ENCODE measurements at regions not wholly inside any gene's neighbourhood (a gene's known extent, or its start where the extent isn't known, plus 50 kb on each side); places are given as distances from the start of the nearest gene placed in this dataset.

DNA sequence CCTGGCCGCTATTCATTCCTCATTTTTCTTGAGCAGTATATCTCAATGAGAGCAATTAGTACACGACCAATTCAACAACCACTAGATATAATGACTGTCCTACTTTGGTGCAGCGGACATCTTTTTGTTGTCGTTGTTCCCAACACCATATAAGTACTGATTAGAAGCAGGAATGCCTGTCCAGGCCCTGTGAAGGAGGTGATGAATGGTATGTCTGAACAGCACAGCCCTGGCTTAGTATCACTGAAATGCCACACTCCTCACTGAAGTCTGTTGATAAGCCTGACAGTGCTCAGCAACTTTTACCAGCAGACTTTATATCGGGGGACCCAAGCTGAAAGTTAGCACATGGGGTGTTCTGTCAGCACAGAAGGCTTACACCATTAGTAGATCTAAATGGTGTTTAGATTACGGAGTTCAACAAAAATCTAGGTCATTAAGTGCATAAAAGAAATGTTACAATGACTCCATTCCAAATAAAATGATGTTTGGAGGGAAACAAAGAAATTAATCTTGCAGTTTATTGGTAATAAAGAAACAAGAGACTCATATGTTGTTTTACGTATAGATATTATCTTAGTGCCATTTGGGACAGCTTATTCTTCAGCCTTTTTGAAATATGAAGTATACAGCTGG lies 228.3 kb upstream of the TTC29 start:
- Histone ChIP-seq H3K27me3 (no peaks in the 10 kb centered on the region), H3K27ac (no peak overlapping the region), H3K36me3 (no peaks in the 10 kb centered on the region), H3K9ac (ENCODE audit: low read depth in 2 of 2, low read length in 2 of 2) (no peak overlapping the region), H3K9me3 (no peaks in the 10 kb centered on the region), H3K4me1 (no peaks in the 10 kb centered on the region), H3K4me3 (no peak overlapping the region)
- intact Hi-C loops (cut with DNase I), result no loop called here
- TF ChIP-seq, protein P1, sequence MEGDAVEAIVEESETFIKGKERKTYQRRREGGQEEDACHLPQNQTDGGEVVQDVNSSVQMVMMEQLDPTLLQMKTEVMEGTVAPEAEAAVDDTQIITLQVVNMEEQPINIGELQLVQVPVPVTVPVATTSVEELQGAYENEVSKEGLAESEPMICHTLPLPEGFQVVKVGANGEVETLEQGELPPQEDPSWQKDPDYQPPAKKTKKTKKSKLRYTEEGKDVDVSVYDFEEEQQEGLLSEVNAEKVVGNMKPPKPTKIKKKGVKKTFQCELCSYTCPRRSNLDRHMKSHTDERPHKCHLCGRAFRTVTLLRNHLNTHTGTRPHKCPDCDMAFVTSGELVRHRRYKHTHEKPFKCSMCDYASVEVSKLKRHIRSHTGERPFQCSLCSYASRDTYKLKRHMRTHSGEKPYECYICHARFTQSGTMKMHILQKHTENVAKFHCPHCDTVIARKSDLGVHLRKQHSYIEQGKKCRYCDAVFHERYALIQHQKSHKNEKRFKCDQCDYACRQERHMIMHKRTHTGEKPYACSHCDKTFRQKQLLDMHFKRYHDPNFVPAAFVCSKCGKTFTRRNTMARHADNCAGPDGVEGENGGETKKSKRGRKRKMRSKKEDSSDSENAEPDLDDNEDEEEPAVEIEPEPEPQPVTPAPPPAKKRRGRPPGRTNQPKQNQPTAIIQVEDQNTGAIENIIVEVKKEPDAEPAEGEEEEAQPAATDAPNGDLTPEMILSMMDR (IDR thresholded peaks at IDR 0.05), result no peak
- no peak for DNase-seq

DNA sequence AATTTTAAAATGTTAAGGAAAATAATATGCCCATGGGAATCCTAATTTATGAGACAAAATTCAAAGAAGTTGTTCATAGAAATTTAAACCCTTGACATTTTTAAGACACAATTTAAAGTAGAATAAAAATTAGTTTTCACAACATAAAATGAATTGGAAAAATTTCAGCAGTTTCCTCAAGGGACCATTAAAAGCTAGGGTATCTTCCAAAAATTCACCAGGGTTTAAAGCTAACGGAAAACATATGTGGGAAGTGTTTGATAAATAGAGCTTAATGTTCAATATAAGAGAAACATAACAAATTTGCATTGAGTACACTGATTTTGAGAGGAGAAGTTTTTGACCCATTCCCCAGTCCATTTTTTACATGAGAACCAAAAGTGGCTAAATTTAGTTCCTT lies 228.9 kb upstream of the TTC29 start:
- no peak overlapping the region for H3K4me3 ChIP-seq
- H3K27me3 ChIP-seq, result no peaks in the 10 kb centered on the region
- DNase-seq, result no peak
- H3K36me3 ChIP-seq, result no peaks in the 10 kb centered on the region
- no peaks in the 10 kb centered on the region for H3K4me1 ChIP-seq
- no peak overlapping the region for H3K27ac ChIP-seq
- no peak overlapping the region for H3K9ac ChIP-seq (ENCODE audit: low read depth in 2 of 2, low read length in 2 of 2)
- intact Hi-C loops (cut with DNase I), result no loop called here
- TF ChIP-seq, protein P1 (IDR thresholded peaks at IDR 0.05), result no peak
- no peaks in the 10 kb centered on the region for H3K9me3 ChIP-seq

DNA sequence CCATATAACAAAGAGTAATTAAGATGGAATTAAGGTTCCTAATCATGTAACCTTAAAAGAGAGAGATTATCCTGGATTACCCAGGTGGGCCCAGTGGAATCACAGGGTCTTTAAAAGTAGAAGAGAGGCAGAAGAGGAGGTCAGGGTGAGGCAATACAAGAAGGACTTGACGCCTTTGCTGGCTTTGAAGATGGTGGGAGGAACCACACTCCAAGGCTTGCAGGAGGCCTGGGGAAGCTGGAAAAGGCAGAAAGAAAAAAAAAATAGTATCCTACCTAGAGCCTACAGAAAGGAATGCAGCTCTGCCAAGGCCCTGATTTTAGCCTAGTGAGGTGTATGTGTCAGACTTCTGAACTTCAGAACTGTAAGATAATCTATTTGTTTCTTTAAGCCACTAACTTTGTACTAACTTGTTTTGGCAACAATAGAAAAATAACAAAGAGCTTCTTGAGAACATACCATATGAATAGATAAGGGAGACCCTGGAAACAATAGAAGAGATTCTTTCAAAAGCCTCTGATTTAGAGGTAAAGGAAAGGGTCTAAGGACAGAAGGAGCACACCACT lies 229.9 kb upstream of the TTC29 start:
- H3K4me3 ChIP-seq, result no peak overlapping the region
- no peaks in the 10 kb centered on the region for H3K27me3 ChIP-seq
- no peaks in the 10 kb centered on the region for H3K4me1 ChIP-seq
- no peak for DNase-seq
- TF ChIP-seq, protein P1 (IDR thresholded peaks at IDR 0.05), result no peak
- H3K9me3 ChIP-seq, result no peaks in the 10 kb centered on the region
- no peak overlapping the region for H3K9ac ChIP-seq (ENCODE audit: low read depth in 2 of 2, low read length in 2 of 2)
- H3K36me3 ChIP-seq, result no peaks in the 10 kb centered on the region
- no peak overlapping the region for H3K27ac ChIP-seq
- intact Hi-C loops (cut with DNase I), result no loop called here

DNA sequence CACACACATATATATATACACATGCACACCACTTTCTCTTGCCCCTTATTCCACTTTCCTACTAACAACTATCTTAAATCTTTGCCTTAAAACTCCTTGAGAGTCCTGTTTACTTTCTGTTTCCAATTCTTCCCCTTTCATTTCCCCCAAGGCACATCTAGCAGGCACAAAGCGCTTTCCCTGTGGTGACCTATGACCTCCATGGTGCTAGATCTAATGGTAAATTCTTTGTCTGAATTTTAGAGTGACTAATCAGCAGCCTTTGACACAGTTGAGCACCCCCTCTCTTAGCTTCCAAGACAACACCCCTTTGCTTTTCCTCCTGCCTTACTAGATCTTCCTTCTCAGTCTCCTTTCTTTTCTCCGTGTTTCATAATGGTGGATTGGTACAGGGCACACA lies 236.4 kb upstream of the TTC29 start:
- intact Hi-C loops (cut with DNase I), result no loop called here
- Histone ChIP-seq H3K27me3 (no peaks in the 10 kb centered on the region), H3K9ac (ENCODE audit: low read depth in 2 of 2, low read length in 2 of 2) (no peak overlapping the region), H3K27ac (no peak overlapping the region), H3K36me3 (no peaks in the 10 kb centered on the region), H3K9me3 (no peaks in the 10 kb centered on the region), H3K4me3 (no peak overlapping the region), H3K4me1 (no peaks in the 10 kb centered on the region)
- DNase-seq, result no peak
- TF ChIP-seq, protein P1 (IDR thresholded peaks at IDR 0.05), result no peak

DNA sequence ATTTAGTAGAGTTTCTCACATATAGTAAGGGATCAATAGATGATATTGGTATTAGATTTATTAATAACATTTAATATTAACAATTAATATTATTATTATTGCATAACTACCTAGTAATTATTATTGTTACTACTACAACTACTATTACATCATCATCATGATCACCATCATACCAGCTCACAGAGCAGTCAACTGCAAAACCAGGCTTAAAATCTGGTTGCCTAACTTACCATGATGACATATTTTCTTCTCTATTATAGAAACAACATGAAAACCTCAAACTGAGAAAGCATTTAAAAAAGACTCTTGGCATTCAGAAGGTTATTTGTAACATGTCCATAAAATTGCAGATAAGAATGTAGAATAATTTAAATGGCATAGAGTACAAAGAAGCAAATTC lies 247.0 kb upstream of the TTC29 start:
- Histone ChIP-seq H3K4me1 (no peaks in the 10 kb centered on the region), H3K27ac (no peak overlapping the region), H3K9ac (ENCODE audit: low read depth in 2 of 2, low read length in 2 of 2) (no peak overlapping the region), H3K36me3 (no peaks in the 10 kb centered on the region), H3K9me3 (no peaks in the 10 kb centered on the region), H3K27me3 (no peaks in the 10 kb centered on the region), H3K4me3 (no peak overlapping the region)
- DNase-seq, result no peak
- TF ChIP-seq, protein P1 (IDR thresholded peaks at IDR 0.05), result no peak
- intact Hi-C loops (cut with DNase I), result no loop called here

All from colonic mucosa (tissue), 4 donors.